DOHH2 (cell line): ENCODE measurements at regions not wholly inside any gene's neighbourhood (a gene's known extent, or its start where the extent isn't known, plus 50 kb on each side); places are given as distances from the start of the nearest gene placed in this dataset.

Source experiments
- EZH2phosphoT487 ChIP-seq: fragments of 200-600 bp; sonication (generic); IDR thresholded peaks from 2 replicates; pipeline ENCODE4 v1.6.1; 2017; ENCODE audit warnings: borderline replicate concordance, mild to moderate bottlenecking, antibody characterized with exemption, low read length, moderate library complexity, mixed read lengths
- TF ChIP-seq, protein P1 (sequence below): fragments of 200-600 bp; sonication (generic); IDR thresholded peaks from one replicate; pipeline ENCODE4 v1.5.1; 2014; ENCODE audit warnings: antibody characterized with exemption, mild to moderate bottlenecking, low read depth, low read length; ENCODE audit not compliant: poor library complexity, severe bottlenecking

DNA sequence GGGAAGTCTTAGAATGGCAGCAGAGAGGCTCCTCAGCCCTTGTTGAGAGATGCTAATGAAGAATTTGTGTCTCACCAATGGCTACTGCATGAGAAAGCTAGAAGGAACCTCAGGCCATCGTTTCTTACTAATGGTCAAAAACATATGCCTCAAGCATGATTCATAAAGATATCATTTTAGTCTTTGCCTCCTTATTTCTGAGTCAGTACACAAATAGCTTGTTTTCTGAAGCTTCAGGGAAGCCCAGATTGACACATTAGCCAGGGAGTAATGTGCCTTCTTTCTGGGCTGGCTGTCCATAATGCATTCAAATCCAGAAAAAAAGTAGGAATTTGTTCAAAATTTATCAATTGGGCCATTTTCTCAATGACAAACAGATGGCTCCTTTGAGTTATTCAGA lies 169.4 kb upstream of the ZBED5 start:
- TF ChIP-seq, protein P1, sequence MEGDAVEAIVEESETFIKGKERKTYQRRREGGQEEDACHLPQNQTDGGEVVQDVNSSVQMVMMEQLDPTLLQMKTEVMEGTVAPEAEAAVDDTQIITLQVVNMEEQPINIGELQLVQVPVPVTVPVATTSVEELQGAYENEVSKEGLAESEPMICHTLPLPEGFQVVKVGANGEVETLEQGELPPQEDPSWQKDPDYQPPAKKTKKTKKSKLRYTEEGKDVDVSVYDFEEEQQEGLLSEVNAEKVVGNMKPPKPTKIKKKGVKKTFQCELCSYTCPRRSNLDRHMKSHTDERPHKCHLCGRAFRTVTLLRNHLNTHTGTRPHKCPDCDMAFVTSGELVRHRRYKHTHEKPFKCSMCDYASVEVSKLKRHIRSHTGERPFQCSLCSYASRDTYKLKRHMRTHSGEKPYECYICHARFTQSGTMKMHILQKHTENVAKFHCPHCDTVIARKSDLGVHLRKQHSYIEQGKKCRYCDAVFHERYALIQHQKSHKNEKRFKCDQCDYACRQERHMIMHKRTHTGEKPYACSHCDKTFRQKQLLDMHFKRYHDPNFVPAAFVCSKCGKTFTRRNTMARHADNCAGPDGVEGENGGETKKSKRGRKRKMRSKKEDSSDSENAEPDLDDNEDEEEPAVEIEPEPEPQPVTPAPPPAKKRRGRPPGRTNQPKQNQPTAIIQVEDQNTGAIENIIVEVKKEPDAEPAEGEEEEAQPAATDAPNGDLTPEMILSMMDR: no peak
- no peak for TF ChIP-seq EZH2phosphoT487
